ENCODE measurements at regions not wholly inside any gene's neighbourhood (a gene's known extent, or its start where the extent isn't known, plus 50 kb on each side); places are given as distances from the start of the nearest gene placed in this dataset.
"Not testable (repeated sequence)": the region's sequence is repeated elsewhere in the genome, so short reads cannot be mapped to it uniquely, and the experiment has no call there.

DNA sequence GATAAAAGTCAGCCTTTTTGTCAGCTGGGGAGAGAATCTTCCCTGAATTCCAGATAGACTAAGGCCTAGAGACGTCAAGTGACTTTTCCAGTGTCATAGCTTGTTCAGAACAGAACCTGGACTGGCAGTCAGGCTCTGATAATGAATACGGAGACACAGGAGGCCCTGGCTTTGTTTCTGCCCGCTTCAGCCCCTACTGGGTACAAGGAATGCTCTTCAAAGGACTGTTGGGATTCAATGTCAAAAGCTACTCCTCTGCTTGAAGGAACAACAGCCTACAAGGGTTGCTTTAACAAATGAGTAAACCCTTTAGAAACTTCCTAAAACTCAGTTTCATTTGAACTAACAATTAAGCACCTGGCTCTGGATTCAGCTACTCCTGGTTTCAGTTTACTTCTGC, 412.3 kb downstream of the OXSM start:
- DNase-seq (ENCODE audit: low read depth): no peak
- no peak overlapping the region for H3K4me3 ChIP-seq (ENCODE audit: low read length)
- TF ChIP-seq, protein P1, sequence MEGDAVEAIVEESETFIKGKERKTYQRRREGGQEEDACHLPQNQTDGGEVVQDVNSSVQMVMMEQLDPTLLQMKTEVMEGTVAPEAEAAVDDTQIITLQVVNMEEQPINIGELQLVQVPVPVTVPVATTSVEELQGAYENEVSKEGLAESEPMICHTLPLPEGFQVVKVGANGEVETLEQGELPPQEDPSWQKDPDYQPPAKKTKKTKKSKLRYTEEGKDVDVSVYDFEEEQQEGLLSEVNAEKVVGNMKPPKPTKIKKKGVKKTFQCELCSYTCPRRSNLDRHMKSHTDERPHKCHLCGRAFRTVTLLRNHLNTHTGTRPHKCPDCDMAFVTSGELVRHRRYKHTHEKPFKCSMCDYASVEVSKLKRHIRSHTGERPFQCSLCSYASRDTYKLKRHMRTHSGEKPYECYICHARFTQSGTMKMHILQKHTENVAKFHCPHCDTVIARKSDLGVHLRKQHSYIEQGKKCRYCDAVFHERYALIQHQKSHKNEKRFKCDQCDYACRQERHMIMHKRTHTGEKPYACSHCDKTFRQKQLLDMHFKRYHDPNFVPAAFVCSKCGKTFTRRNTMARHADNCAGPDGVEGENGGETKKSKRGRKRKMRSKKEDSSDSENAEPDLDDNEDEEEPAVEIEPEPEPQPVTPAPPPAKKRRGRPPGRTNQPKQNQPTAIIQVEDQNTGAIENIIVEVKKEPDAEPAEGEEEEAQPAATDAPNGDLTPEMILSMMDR (conservative IDR thresholded peaks at IDR 0.05; ENCODE audit: low read length): no peak

DNA sequence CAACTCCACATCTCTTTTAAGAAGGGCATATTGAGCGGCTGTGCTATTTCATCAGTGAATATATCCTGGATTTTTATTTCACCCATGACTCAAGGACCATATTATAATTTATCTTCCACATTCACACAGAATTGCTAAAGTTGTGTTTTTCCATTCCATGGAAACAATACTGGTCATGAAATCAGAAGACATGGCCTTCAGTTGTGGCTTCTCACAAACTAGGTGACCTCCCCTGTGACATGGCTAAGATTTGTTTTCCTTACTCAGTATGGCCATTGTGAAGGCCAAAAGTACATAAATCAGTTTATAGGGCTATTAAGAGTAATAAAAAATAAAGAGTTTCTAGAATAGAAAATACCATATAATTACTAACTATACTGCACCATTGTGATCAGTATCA, 415.6 kb downstream of the OXSM start:
- DNase-seq (ENCODE audit: low read depth): no peak
- TF ChIP-seq, protein P1 (conservative IDR thresholded peaks at IDR 0.05; ENCODE audit: low read length): no peak
- H3K4me3 ChIP-seq (ENCODE audit: low read length): no peak overlapping the region

DNA sequence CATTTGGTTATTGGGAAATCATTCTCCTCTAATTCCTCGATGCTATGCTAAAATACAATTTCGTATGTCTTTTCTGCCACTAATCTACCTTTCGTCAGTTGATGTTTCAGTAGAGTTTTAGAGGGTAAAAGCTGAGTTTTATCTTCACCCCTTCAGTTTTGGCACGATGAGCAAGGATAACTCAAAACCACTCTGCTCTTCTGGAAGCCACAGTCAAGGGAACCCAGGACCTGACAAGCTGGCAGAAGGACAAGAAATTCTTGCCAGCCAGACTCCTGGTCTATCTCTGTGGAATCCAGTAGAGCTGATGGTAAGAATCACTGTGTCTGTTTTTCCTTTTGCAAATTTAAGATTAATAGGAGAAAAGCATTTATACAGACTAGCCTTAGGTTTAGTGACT, 414.4 kb upstream of the LRRC3B start:
- no peak overlapping the region for H3K4me3 ChIP-seq (ENCODE audit: low read length)
- TF ChIP-seq, protein P1 (conservative IDR thresholded peaks at IDR 0.05; ENCODE audit: low read length): no peak
- no peak for DNase-seq (ENCODE audit: low read depth)

DNA sequence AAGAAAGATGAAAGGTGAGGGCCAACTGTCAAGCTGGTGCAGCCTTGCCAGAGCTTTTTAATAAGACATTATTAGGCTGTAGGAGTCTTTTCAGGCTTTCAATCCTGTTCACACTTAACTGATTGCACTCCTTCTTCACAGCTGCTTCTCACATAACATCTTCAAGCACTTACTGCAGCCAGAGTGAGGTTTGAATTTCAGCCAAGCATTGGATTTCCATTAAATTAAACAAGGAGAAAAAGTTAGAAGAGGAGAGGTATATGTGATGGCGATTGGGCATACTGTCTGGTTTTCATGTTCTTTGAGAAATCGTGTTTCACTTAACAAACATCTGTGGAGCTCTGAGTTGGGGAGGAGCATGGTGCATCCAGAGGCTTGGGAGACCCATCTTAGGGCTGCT, 392.8 kb upstream of the LRRC3B start:
- TF ChIP-seq, protein P1 (conservative IDR thresholded peaks at IDR 0.05; ENCODE audit: low read length): no peak
- DNase-seq (ENCODE audit: low read depth): no peak
- no peak overlapping the region for H3K4me3 ChIP-seq (ENCODE audit: low read length)

DNA sequence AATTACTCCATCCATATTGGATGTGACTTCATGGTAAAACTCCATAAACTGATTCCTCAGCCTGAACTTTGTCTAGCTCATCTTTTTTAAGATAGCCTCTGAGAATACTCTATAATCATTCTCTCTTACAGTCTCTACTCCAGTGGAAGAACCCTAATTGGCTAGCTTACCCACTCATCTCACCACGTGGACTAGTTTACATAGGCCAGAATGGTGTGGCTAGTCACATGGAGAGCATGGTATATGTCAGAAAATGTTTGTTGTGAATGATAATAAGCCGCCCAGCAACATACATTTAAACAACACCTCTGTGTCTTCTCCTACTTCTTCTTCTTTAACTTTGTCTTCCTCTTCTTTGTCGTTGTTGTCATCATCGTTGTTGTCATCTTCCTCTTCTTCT, 389.2 kb upstream of the LRRC3B start:
- H3K4me3 ChIP-seq (ENCODE audit: low read length): no peak overlapping the region

DNA sequence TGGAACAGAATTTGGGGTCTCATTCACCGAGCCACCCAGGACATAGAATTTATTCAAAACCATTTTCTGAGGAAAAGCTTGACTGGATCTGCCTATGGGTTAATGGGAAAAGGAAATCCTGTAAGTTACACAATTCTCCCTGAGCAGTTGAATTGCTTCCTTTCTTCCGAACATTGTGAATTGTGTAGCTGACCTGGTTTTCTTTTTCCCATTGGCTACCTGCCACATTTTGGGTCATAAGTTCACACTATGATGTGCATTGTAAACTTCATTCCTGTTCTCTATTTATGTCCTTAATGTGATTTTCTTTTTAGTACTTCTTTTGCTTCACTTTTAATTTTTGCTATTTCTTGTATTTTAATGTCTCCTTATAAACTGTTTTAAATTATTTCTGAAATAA, 386.0 kb upstream of the LRRC3B start:
- no peak for DNase-seq (ENCODE audit: low read depth)
- TF ChIP-seq, protein P1 (conservative IDR thresholded peaks at IDR 0.05; ENCODE audit: low read length): no peak
- no peak overlapping the region for H3K4me3 ChIP-seq (ENCODE audit: low read length)

More for the DNA sequence above, 389.2 kb upstream of the LRRC3B start:
- DNase-seq (ENCODE audit: low read depth): no peak
- TF ChIP-seq, protein P1 (conservative IDR thresholded peaks at IDR 0.05; ENCODE audit: low read length): no peak

DNA sequence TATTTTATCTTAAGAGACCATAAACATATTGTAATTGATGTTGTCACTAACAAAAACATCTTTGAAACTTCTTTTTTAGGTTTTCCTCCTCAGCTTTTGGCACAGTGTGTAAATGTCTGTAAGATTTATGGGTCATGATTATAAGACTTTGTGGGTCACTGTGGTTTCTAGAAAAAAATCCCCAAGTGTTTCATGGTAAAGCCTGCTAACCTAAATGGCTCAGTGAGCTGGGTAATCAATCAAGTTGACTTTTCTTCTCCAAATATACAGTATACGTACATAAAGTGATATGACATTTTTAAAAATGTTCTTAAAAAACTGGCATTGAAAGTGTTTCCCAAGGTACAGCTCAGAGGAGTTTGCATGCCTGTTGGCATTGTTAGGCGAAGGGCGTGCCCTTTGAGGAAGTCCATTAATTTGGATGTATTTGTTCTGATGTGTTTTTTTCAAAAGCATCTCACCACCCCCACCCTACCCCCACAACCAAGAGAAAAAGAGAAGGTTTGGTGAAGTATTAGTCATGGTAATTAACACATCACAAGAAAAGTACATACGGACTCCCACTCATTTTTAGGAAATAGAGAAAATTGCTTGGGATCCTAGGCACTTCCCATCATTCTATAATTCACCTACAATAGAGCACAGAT, 385.4 kb upstream of the LRRC3B start:
- no peak for DNase-seq (ENCODE audit: low read depth)
- H3K4me3 ChIP-seq (ENCODE audit: low read length): no peak overlapping the region
- TF ChIP-seq, protein P1 (conservative IDR thresholded peaks at IDR 0.05; ENCODE audit: low read length): no peak

DNA sequence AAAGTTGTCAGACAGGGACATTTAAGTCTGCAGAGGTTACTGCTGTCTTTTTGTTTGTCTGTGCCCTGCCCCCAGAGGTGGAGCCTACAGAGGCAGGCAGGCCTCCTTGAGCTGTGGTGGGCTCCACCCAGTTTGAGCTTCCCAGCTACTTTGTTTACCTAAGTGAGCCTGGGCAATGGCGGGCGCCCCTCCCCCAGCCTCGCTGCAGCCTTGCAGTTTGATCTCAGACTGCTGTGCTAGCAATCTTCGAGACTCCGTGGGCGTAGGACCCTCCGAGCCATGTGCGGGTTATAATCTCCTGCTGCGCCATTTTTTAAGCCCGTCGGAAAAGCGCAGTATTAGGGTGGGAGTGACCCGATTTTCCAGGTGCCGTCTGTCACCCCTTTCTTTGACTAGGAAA, 378.0 kb upstream of the LRRC3B start:
- not testable (repeated sequence) for H3K4me3 ChIP-seq (ENCODE audit: low read length); DNase-seq (ENCODE audit: low read depth)
